Erythroblast (primary cell): ENCODE measurements at regions not wholly inside any gene's neighbourhood (a gene's known extent, or its start where the extent isn't known, plus 50 kb on each side); places are given as distances from the start of the nearest gene placed in this dataset.

Experiments
- GATA1 ChIP-seq: IDR thresholded peaks from 2 replicates; pipeline ENCODE4 v1.6.1; 2011; ENCODE audit warnings: low read depth, mild to moderate bottlenecking, control low read depth, low read length, moderate library complexity
- POLR2A ChIP-seq: IDR thresholded peaks from 2 replicates; pipeline ENCODE4 v1.6.1; 2011; ENCODE audit warnings: mild to moderate bottlenecking, low read length

- TF ChIP-seq POLR2A (no peak), GATA1 (no peak)
Observed at GRCh38 chr10:28973309-28973972, 296.1 kb downstream of the BAMBI start.
